Activated CD8-positive, alpha-beta memory T cell treated with anti-CD3 and anti-CD28 coated beads for 4 hours (primary cell): ENCODE measurements at regions not wholly inside any gene's neighbourhood (a gene's known extent, or its start where the extent isn't known, plus 50 kb on each side); places are given as distances from the start of the nearest gene placed in this dataset.
A peak's percentile ranks its signal among the peaks of the same experiment; 100 is the strongest.
"Not testable (repeated sequence)": the region's sequence is repeated elsewhere in the genome, so short reads cannot be mapped to it uniquely, and the experiment has no call there.

Experiments
- DNase-seq, 2 donors: peaks; one replicate each; pipeline ENCODE4 v3.0.0-alpha.2; 2020; ENCODE audit warnings: low read depth in 2 of 2

DNA sequence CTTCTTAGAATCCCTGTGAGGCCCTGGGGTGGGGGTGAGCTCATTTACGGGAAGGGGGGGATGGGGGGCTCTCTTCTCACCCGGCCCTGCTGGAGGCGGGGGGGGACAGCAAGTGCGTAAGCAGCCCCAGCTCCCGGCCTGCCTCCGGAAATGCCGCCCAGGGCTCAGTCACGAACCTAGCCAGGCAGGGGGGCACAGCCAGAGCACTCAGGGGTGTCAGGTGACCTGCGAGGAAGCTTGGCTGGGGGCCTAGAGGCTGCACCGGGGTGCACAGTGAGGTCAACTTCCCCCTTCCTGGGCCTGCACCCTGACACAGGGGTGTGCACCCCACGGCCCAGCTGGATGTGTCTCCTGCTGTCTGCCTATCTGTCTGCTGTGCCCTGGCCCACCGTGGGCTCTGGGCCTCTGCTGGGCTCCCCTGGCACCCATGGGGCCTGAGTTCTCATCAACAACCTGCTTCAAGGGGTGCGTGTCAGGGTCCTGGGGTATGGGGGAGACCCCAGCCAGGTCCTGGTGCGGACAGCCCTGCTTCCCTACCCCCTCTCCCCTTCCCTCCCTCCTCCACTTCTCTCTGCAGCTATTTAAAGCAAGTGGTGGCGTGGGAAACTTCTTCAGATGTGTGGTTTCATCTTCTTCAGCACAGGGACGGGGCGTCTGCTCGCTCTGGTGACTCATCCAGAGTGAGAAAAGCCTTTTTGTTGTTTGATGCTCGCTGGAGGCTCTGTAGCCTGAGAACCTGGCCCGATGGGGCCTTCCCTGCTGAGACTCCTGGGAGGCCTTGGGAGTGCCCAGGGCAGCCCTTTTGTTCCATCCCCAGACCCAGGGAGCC, 92.5 kb upstream of the RUNX3 start:
- peak; percentile 92 to 95 for DNase-seq

DNA sequence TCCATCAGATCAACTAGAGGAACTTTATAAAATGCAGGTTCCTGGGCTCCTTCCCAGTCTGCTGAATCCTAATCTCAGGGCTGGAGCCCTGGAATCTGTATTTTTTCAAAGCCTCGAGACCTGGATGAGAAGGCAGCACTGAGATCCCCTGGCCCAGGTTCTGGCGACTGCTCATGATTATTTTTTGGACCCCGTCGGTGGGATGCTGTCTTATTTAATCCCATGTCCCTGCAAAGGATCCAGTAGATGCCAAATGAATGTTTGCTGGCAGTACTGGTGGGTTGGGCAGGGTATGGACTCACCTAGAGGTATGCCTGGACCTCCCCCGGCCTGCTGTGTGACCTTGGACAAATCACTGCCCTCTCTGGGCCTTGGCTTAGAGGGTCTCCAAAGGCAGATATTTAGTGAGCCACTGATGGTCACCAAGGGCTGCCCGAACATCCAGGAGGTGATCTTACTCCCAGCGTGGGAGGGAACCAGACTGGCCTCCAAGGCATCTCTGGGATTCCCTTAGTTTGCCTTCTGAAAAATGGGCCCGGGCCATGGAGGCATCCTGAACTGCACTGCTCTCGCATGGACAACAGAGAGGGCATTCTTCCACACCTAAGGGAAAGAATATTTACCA, 91.6 kb upstream of the RUNX3 start:
- DNase-seq, result no peak

- DNase-seq, result no peak
Observed at GRCh38 chr1:25020851-25021590, 90.9 kb upstream of the RUNX3 start.

GRCh38 chr1:25020173-25020845, 90.2 kb upstream of the RUNX3 start:
- no peak for DNase-seq

DNA sequence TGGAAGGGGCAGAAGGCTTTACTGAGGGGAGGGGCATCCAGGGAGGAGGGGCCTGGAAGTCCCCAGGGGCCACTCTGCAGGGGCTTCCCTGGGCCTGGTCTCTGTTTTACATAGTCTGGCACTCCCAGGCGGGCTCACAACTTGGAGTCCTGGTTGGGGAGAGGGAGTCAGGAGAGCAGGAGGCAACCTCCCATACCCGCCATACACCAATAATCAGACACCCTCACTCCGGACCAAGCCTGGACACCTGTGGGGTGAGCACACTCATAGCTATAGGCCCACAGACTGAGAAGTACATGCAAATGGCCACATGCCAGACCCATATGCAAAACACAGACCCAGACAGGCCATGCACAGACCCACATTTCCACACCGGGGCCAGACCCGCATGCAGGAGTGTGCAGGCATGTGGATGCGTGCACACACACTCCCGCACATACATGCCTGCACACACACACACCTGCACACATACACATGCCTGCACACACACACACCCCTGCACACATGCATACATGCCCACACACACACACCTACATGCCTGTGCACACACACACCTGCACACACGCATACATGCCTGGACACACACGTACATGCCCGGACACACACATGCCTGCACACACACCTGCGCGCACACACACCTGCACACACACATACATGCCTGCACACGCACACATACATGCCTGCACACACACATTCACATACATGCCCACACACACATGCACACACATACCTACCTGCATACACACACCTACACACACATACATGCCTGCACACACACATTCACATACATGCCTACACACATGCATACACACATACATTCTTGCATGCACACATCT, 89.5 kb upstream of the RUNX3 start:
- DNase-seq, result no peak

GRCh38 chr1:25018943-25019336, 88.9 kb upstream of the RUNX3 start:
- DNase-seq, result no peak

- DNase-seq, result no peak
Observed at GRCh38 chr1:25018110-25018735, 88.1 kb upstream of the RUNX3 start.

DNA sequence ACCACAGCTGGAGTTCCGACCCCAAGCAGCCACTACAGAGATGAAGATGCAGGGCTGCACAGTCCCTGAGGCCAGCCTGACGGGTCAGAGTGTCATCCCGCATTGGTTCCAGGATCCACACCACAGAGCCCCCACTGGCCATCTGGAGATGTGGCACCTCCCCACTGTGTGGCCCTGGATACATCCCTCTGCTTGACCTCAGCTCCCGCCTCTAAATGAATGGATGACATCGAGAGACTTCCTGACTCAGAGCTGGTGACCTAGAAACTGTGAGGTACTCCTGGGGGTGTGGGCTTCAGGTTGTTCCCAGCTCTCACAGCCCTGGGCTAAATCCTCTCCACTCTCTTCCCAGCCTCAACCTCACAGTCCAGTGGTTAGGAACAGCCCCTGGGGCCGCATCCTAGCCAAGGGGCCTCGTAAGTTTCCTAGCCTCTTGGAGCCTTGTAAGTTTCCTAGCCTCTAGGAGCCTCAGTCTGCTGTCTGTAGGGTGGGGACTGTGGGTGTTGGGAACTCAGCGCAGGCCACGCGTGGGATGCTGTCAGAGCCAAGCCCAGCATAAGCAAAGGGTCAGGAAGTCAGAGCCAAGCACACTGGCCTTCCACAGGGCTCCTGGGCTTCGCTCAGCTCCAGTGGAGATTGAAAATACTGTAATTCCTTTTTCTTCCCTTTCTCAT, 87.5 kb upstream of the RUNX3 start:
- no peak for DNase-seq

GRCh38 chr1:25012966-25013962, 83.2 kb upstream of the RUNX3 start:
- no peak for DNase-seq

GRCh38 chr1:25011943-25012638, 82.0 kb upstream of the RUNX3 start:
- no peak for DNase-seq

GRCh38 chr1:25011275-25011674, 81.2 kb upstream of the RUNX3 start:
- no peak for DNase-seq

GRCh38 chr1:25009671-25010262, 79.7 kb upstream of the RUNX3 start:
- no peak for DNase-seq

DNA sequence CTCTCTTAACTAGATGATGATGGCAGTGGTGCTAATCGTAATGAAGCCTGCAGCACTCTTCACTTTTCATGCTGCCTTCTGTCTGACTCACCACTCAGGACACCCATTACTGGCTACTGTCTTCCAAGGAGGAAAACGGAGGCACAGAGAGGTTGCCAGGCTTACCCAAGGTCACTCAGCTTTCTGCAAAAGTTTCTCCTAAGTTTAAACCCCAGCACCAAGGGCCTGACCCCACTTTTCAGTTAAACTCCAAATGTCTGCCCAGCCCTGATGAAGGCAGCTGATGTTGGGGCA, 78.1 kb upstream of the RUNX3 start:
- no peak for DNase-seq

DNA sequence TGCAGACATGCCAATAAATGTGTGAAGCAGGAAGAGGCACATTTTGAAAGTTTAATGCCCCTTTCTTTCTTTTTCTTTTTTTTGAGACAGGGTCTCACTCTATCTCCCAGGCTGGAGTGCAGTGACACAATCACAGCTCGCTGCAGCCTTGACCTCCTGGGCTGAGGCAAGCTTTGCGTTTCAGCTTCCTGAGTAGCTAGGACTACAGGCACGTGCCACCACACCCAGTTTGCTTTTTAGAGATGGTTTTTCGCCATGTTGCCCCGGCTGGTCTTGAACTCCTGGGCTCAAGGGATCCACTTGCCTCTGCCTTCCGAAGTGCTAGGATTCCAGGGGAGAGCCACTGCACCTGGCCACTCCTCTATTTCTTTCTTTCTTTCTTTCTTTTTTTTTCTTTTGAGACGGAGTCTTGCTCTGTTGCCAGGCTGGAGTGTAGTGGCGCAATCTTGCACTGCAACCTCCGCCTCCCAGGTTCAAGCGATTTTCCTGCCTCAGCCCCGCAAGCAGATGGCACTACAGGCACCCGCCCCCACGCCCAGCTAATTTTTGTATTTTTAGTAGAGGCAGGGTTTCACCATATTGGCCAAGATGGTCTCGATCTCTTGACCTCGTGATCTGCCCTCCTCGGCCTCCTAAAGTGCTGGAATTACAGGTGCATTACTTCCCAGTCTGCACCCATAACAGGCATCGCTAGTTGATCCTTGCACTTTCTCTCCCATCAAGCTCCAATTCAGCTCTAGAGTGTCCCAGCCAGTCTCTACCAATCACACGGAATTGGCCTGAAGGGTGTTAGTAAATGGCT, 77.5 kb upstream of the RUNX3 start:
- not testable (repeated sequence) for DNase-seq

- no peak for DNase-seq
Observed at GRCh38 chr1:25006770-25007169, 76.7 kb upstream of the RUNX3 start.

DNA sequence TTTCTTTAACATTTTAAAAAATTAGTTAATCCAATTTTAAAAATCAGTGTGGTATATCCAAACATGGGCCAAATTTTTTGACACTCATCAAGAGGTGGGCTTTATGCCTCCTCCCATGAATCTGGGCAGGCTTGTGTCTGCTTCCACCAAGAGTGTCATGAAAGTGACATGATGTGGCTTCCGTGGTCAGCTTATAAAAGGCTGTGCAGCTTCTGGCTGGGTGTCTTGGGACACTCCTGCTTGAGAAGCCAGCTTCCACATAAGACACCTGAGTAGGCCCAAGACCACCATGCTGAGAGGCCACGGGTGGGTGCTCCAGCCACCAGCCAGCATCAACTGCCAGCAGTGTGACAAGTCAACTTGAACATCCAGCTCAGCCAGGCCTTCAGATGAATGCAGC, 74.3 kb upstream of the RUNX3 start:
- DNase-seq, result no peak

DNA sequence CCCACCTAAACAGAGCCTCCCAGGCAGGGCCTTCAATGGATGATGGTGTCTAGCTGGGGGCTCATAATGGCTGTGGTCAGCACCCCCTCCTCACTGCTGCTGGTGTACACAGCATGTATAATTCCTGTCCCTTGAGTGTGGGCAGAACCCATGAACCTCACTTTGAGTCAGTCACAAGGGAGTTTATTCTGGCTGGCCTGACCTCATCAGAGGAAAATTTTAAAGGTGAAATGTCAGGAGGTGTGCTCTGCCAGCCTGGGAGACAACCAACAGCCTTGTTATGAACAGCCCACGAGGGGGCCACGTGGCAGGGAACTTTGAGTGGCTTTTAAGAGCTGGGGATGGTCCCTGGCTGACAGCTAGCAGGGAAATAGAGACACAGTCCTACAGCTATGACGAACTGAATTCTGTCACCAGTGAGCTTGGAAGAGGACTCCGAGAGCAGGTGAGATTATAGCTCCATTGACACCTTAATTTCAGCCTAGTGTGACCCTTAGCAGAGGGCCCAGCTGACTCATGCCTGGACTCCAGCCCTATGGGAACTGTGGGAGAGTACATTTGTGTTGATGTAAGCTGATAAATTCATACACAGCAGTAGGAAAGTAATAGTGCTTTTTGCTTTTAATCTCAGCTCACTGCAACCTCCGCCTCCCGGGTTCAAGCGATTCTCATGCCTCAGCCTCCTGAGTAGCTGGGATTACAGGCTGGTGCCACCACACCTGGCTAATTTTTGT, 73.5 kb upstream of the RUNX3 start:
- no peak for DNase-seq
